SH-SY5Y (cell line): ENCODE measurements at regions not wholly inside any gene's neighbourhood (a gene's known extent, or its start where the extent isn't known, plus 50 kb on each side); places are given as distances from the start of the nearest gene placed in this dataset.

ENCODE experiments used
- GATA2 ChIP-seq: IDR thresholded peaks from 2 replicates; pipeline ENCODE4 v1.6.1; 2011; ENCODE audit warnings: mild to moderate bottlenecking, low read depth, low read length
- GATA3 ChIP-seq: IDR thresholded peaks from 2 replicates; pipeline ENCODE4 v1.6.1; 2011; ENCODE audit warnings: low read depth, mild to moderate bottlenecking, low read length, moderate library complexity

- TF ChIP-seq GATA2 (no peak), GATA3 (no peak)
Observed at GRCh38 chr10:128722947-128723346, 596.7 kb upstream of the MKI67 start.
